Endothelial cell of umbilical vein (primary cell): ENCODE measurements at regions not wholly inside any gene's neighbourhood (a gene's known extent, or its start where the extent isn't known, plus 50 kb on each side); places are given as distances from the start of the nearest gene placed in this dataset.

ENCODE experiments used
- BruUV-seq: library from RNA; stranded (reverse); fragments of 400-500 nt; replicated peaks from 2 replicates; lab custom pipeline; 2021; lab: Mats Ljungman, UMichigan
- CTCF ChIA-PET: fragments of 300-600, 350-600 bp; sonication (Branson Sonifier 250); formaldehyde crosslinking; loops from one replicate; lab custom pipeline; 2021; ENCODE audit warnings: antibody characterized with exemption, inconsistent platforms; lab: Charles Lee
- POLR2A ChIA-PET: fragments of 300-600, 350-600 bp; sonication (Branson Sonifier 250); formaldehyde crosslinking; loops from one replicate; lab custom pipeline; 2021; ENCODE audit warnings: antibody characterized with exemption, inconsistent platforms; lab: Charles Lee
- DNase-seq: peaks from one replicate; pipeline ENCODE4 v3.0.0-alpha.2; 2011; ENCODE audit warnings: low read depth, low spot score
- FAIRE-seq: peaks from 2 replicates; lab custom pipeline; 2011; peaks lifted over from hg19 to GRCh38; lab: Jason Lieb, UNC
- H2AFZ ChIP-seq: 2 replicates; pipeline ENCODE4 v1.6.0; 2012; ENCODE audit warnings: low read depth, low read length, control low read depth, inconsistent platforms
- H3K27ac ChIP-seq: 2 replicates; pipeline ENCODE4 v1.5.1; 2011; ENCODE audit warnings: low read depth, mild to moderate bottlenecking, control low read depth, low read length, moderate library complexity; ENCODE audit not compliant: insufficient read depth
- H3K27me3 ChIP-seq, 2 experiments: 2 replicates each; pipeline versions ENCODE4 v1.6.0 to v1.6.1; 2011; ENCODE audit warnings: low read length in 2 of 2, mixed read lengths in 1 of 2; ENCODE audit not compliant: control insufficient read depth in 2 of 2, insufficient read depth in 2 of 2
- H3K36me3 ChIP-seq, 2 experiments: 2 replicates in 1 of 2; 3 replicates in 1 of 2; pipeline ENCODE4 v1.5.1; 2011; ENCODE audit warnings: low read length in 2 of 2, mild to moderate bottlenecking in 1 of 2, moderate library complexity in 1 of 2; ENCODE audit not compliant: control insufficient read depth in 2 of 2, insufficient read depth in 2 of 2; ENCODE audit errors: extremely low read depth in 1 of 2
- H3K4me1 ChIP-seq: 3 replicates; pipeline ENCODE4 v1.5.1; 2011; ENCODE audit warnings: mild to moderate bottlenecking, low read length; ENCODE audit not compliant: control insufficient read depth, insufficient read depth; ENCODE audit errors: extremely low read depth
- H3K4me2 ChIP-seq: 2 replicates; pipeline ENCODE4 v1.6.1; 2011; ENCODE audit warnings: low read length, control low read depth, mixed read lengths; ENCODE audit not compliant: insufficient read depth
- H3K4me3 ChIP-seq, 3 experiments: fragments of 200-600 bp in 1 of 3; sonication (generic), shearing (Covaris generic) in 1 of 3; replicated peaks in 1 of 3; 2 replicates each; pipeline ENCODE4 v1.5.1; 2011 to 2016; ENCODE audit warnings: control low read depth in 3 of 3, low read length in 3 of 3, mild to moderate bottlenecking in 2 of 3, inconsistent platforms in 1 of 3, low read depth in 1 of 3, moderate library complexity in 1 of 3; ENCODE audit not compliant: insufficient read depth in 1 of 3
- H3K79me2 ChIP-seq: 2 replicates; pipeline ENCODE4 v1.6.0; 2012; ENCODE audit warnings: low read length, inconsistent platforms; ENCODE audit not compliant: control insufficient read depth, insufficient read depth
- H3K9ac ChIP-seq: replicated peaks from 2 replicates; pipeline ENCODE3; 2011; ENCODE audit warnings: low read length, control low read depth; ENCODE audit not compliant: insufficient read depth; ENCODE audit errors: extremely low read depth
- H3K9me1 ChIP-seq: replicated peaks from 3 replicates; pipeline ENCODE4 v1.6.0; 2011; ENCODE audit warnings: mild to moderate bottlenecking, low read length; ENCODE audit not compliant: control insufficient read depth, insufficient read depth; ENCODE audit errors: extremely low read depth
- H3K9me3 ChIP-seq: replicated peaks from 2 replicates; pipeline ENCODE4 v1.5.1; 2012; ENCODE audit warnings: low read length, inconsistent platforms; ENCODE audit not compliant: control insufficient read depth, insufficient read depth
- H4K20me1 ChIP-seq: replicated peaks from 2 replicates; pipeline ENCODE3; 2011; ENCODE audit warnings: mild to moderate bottlenecking, low read length; ENCODE audit not compliant: control insufficient read depth, insufficient read depth; ENCODE audit errors: extremely low read depth
- EZH2 ChIP-seq: IDR thresholded peaks from 2 replicates; pipeline ENCODE4 v1.6.1; 2012; ENCODE audit warnings: borderline replicate concordance, low read depth, mild to moderate bottlenecking, moderate library complexity, low read length, inconsistent platforms; ENCODE audit not compliant: severe bottlenecking
- FOS ChIP-seq: IDR thresholded peaks from 2 replicates; pipeline ENCODE4 v1.6.1; 2011; ENCODE audit warnings: mild to moderate bottlenecking, low read length, moderate library complexity, borderline replicate concordance; ENCODE audit not compliant: insufficient read depth
- GATA2 ChIP-seq: IDR thresholded peaks from 2 replicates; pipeline ENCODE4 v1.7.0; 2011; ENCODE audit warnings: low read depth, mild to moderate bottlenecking, moderate library complexity, mixed read lengths, low read length; ENCODE audit not compliant: insufficient read length, insufficient read depth
- JUN ChIP-seq: IDR thresholded peaks from 2 replicates; pipeline ENCODE4 v1.6.1; 2011; ENCODE audit warnings: borderline replicate concordance, low read depth; ENCODE audit not compliant: insufficient read length, insufficient read depth
- MYC ChIP-seq: IDR thresholded peaks from one replicate; pipeline ENCODE4 v1.6.1; 2011; ENCODE audit warnings: mild to moderate bottlenecking, low read depth, low read length
- POLR2A ChIP-seq: IDR thresholded peaks from 2 replicates; pipeline ENCODE4 v1.6.1; 2012; ENCODE audit warnings: low read depth, mild to moderate bottlenecking, control low read depth, low read length
- POLR2AphosphoS5 ChIP-seq: IDR thresholded peaks from 2 replicates; pipeline ENCODE4 v1.6.1; 2012; ENCODE audit warnings: low read depth, mild to moderate bottlenecking, control low read depth, low read length, moderate library complexity; ENCODE audit not compliant: insufficient read depth
- dilution Hi-C: fragments of 300-500 bp; cut with MboI; formaldehyde crosslinking; loops from one replicate; pipeline ENCODE4 v1.15.0; 2019; ENCODE audit warnings: low sequenced_read_pairs; ENCODE audit not compliant: extremely low pct_ligation_motif_present
- intact Hi-C: fragments of 100-400 bp; cut with micrococcal nuclease; formaldehyde crosslinking; loops from one replicate; pipeline ENCODE4 v1.10.0; 2022
- TF ChIP-seq, protein P1 (sequence below), 2 donors: IDR thresholded peaks; 1 replicate in 1 of 2; 2 replicates in 1 of 2; pipeline ENCODE4 v1.5.1; 2011; ENCODE audit warnings: low read length in 2 of 2, mild to moderate bottlenecking in 2 of 2, moderate library complexity in 2 of 2, control low read depth in 1 of 2, inconsistent platforms in 1 of 2, low read depth in 1 of 2; ENCODE audit not compliant: insufficient read depth in 1 of 2; ENCODE audit errors: extremely low read depth in 1 of 2
- TF ChIP-seq, protein P2 (sequence below): IDR thresholded peaks from 2 replicates; pipeline ENCODE4 v1.6.1; 2011; ENCODE audit not compliant: insufficient read depth, insufficient read length

DNA sequence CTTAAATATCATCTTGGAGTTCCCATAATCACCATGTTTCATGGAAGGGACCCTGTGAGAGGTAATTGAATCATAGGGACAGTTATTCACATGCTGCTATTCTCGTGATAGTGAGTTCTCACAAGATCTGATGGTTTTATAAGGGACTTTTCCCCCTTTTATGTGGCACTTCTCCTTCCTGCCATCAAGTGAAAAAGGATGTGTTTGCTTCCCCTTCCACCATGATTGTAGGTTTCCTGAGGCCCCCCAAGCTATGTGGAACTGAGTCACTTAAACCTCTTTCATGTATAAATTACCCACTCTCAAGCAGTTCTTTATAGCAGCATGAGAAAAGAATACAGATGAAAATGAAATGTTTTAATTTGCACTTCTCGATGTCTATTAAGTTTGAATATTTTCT lies 112.0 kb downstream of the ZNF648 start:
- DNase-seq, result no peak
- Histone ChIP-seq H3K36me3 (no peaks in the 10 kb centered on the region), H2AFZ (no peak overlapping the region), H3K4me1 (no peaks in the 10 kb centered on the region), H3K27me3 (no peaks in the 10 kb centered on the region), H3K27ac (no peak overlapping the region), H3K79me2 (no peaks in the 10 kb centered on the region), H3K9me1 (no peaks in the 10 kb centered on the region), H3K4me3 (no peak overlapping the region), H3K9me3 (no peaks in the 10 kb centered on the region), H4K20me1 (no peaks in the 10 kb centered on the region), H3K4me2 (no peak overlapping the region), H3K9ac (no peak overlapping the region)
- CTCF ChIA-PET, result no interaction called here
- TF ChIP-seq FOS (no peak), JUN (no peak), MYC (no peak), POLR2A (no peak), EZH2 (no peak), GATA2 (no peak), POLR2AphosphoS5 (no peak)
- TF ChIP-seq, protein P1, sequence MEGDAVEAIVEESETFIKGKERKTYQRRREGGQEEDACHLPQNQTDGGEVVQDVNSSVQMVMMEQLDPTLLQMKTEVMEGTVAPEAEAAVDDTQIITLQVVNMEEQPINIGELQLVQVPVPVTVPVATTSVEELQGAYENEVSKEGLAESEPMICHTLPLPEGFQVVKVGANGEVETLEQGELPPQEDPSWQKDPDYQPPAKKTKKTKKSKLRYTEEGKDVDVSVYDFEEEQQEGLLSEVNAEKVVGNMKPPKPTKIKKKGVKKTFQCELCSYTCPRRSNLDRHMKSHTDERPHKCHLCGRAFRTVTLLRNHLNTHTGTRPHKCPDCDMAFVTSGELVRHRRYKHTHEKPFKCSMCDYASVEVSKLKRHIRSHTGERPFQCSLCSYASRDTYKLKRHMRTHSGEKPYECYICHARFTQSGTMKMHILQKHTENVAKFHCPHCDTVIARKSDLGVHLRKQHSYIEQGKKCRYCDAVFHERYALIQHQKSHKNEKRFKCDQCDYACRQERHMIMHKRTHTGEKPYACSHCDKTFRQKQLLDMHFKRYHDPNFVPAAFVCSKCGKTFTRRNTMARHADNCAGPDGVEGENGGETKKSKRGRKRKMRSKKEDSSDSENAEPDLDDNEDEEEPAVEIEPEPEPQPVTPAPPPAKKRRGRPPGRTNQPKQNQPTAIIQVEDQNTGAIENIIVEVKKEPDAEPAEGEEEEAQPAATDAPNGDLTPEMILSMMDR (IDR thresholded peaks at IDR 0.05; ENCODE audit: extremely low read depth in 1 of 2, insufficient read depth in 1 of 2, low read depth in 1 of 2, low read length in 2 of 2), result no peak
- TF ChIP-seq, protein P2, sequence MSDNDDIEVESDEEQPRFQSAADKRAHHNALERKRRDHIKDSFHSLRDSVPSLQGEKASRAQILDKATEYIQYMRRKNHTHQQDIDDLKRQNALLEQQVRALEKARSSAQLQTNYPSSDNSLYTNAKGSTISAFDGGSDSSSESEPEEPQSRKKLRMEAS, result no peak
- dilution Hi-C loops (no loop called here), intact Hi-C loops (no loop called here)
- no peak for FAIRE-seq
- POLR2A ChIA-PET, result no interaction called here
- no TSS peak for BruUV-seq
